Endothelial cell of umbilical vein (primary cell): ENCODE measurements at regions not wholly inside any gene's neighbourhood (a gene's known extent, or its start where the extent isn't known, plus 50 kb on each side); places are given as distances from the start of the nearest gene placed in this dataset.

Experiments
- CTCF ChIP-seq, 2 donors: IDR thresholded peaks; 1 replicate in 1 of 2; 2 replicates in 1 of 2; pipeline ENCODE4 v1.5.1; 2011; ENCODE audit warnings: low read length in 2 of 2, mild to moderate bottlenecking in 2 of 2, moderate library complexity in 2 of 2, control low read depth in 1 of 2, inconsistent platforms in 1 of 2, low read depth in 1 of 2; ENCODE audit not compliant: insufficient read depth in 1 of 2; ENCODE audit errors: extremely low read depth in 1 of 2
- EZH2 ChIP-seq: IDR thresholded peaks from 2 replicates; pipeline ENCODE4 v1.6.1; 2012; ENCODE audit warnings: borderline replicate concordance, low read depth, mild to moderate bottlenecking, moderate library complexity, low read length, inconsistent platforms; ENCODE audit not compliant: severe bottlenecking
- GATA2 ChIP-seq: IDR thresholded peaks from 2 replicates; pipeline ENCODE4 v1.7.0; 2011; ENCODE audit warnings: low read depth, mild to moderate bottlenecking, moderate library complexity, mixed read lengths, low read length; ENCODE audit not compliant: insufficient read length, insufficient read depth
- JUN ChIP-seq: IDR thresholded peaks from 2 replicates; pipeline ENCODE4 v1.6.1; 2011; ENCODE audit warnings: borderline replicate concordance, low read depth; ENCODE audit not compliant: insufficient read length, insufficient read depth
- MAX ChIP-seq: IDR thresholded peaks from 2 replicates; pipeline ENCODE4 v1.6.1; 2011; ENCODE audit not compliant: insufficient read depth, insufficient read length
- MYC ChIP-seq: IDR thresholded peaks from one replicate; pipeline ENCODE4 v1.6.1; 2011; ENCODE audit warnings: mild to moderate bottlenecking, low read depth, low read length
- POLR2A ChIP-seq: IDR thresholded peaks from 2 replicates; pipeline ENCODE4 v1.6.1; 2012; ENCODE audit warnings: low read depth, mild to moderate bottlenecking, control low read depth, low read length
- POLR2AphosphoS5 ChIP-seq: IDR thresholded peaks from 2 replicates; pipeline ENCODE4 v1.6.1; 2012; ENCODE audit warnings: low read depth, mild to moderate bottlenecking, control low read depth, low read length, moderate library complexity; ENCODE audit not compliant: insufficient read depth

- TF ChIP-seq EZH2 (no peak), MAX (no peak), CTCF (IDR thresholded peaks at IDR 0.05; ENCODE audit: extremely low read depth in 1 of 2, insufficient read depth in 1 of 2, low read depth in 1 of 2, low read length in 2 of 2) (no peak), JUN (no peak), POLR2AphosphoS5 (no peak), POLR2A (no peak), GATA2 (no peak), MYC (no peak)
Measured at GRCh38 chr4:38385093-38386004, 278.6 kb upstream of the KLF3 start.
